ENCODE measurements at regions not wholly inside any gene's neighbourhood (a gene's known extent, or its start where the extent isn't known, plus 50 kb on each side); places are given as distances from the start of the nearest gene placed in this dataset.

- Histone ChIP-seq H3K36me3 (no peaks in the 10 kb centered on the region), H3K4me3 (no peak overlapping the region), H3K4me1 (no peaks in the 10 kb centered on the region), H3K27me3 (no peaks in the 10 kb centered on the region), H3K27ac (no peak overlapping the region), H3K9me3 (peaks cover 0 to under 1% (median 0%) of the 10 kb centered on the region in 4 donors)
- TF ChIP-seq CTCF (IDR thresholded peaks at IDR 0.05): no peak
- no peak for TF ChIP-seq POLR2A (IDR thresholded peaks at IDR 0.05)
- DNase-seq: no peak
Observed at GRCh38 chr20:12860619-12861247, 148.0 kb upstream of the SPTLC3 start.

- Histone ChIP-seq H3K9me3 (no peaks in the 10 kb centered on the region), H3K27ac (no peak overlapping the region), H3K4me1 (no peaks in the 10 kb centered on the region), H3K27me3 (no peaks in the 10 kb centered on the region), H3K36me3 (no peaks in the 10 kb centered on the region), H3K4me3 (no peak overlapping the region)
- no peak for DNase-seq
- no peak for TF ChIP-seq CTCF (IDR thresholded peaks at IDR 0.05)
- no peak for TF ChIP-seq POLR2A (IDR thresholded peaks at IDR 0.05)
Observed at GRCh38 chr20:12869669-12870068, 139.1 kb upstream of the SPTLC3 start.

- H3K36me3 ChIP-seq: no peaks in the 10 kb centered on the region
- no peak for DNase-seq
Observed at GRCh38 chr20:12870588-12870987, 138.2 kb upstream of the SPTLC3 start.

GRCh38 chr20:12874933-12875332 lies 133.8 kb upstream of the SPTLC3 start:
- no peaks in the 10 kb centered on the region for H3K9me3 ChIP-seq
- no peaks in the 10 kb centered on the region for H3K27me3 ChIP-seq
- no peak for DNase-seq
- no peaks in the 10 kb centered on the region for H3K36me3 ChIP-seq
- no peaks in the 10 kb centered on the region for H3K4me1 ChIP-seq
- H3K27ac ChIP-seq: no peak overlapping the region
- TF ChIP-seq CTCF (IDR thresholded peaks at IDR 0.05) (no peak), POLR2A (IDR thresholded peaks at IDR 0.05) (no peak)
- H3K4me3 ChIP-seq: no peak overlapping the region

More at GRCh38 chr20:12870588-12870987, 138.2 kb upstream of the SPTLC3 start:
- Histone ChIP-seq H3K9me3 (no peaks in the 10 kb centered on the region), H3K27ac (no peak overlapping the region), H3K4me3 (no peak overlapping the region), H3K27me3 (no peaks in the 10 kb centered on the region), H3K4me1 (no peaks in the 10 kb centered on the region)
- TF ChIP-seq CTCF (IDR thresholded peaks at IDR 0.05): no peak
- no peak for TF ChIP-seq POLR2A (IDR thresholded peaks at IDR 0.05)

GRCh38 chr20:12875510-12875909 lies 133.3 kb upstream of the SPTLC3 start:
- no peaks in the 10 kb centered on the region for H3K36me3 ChIP-seq
- no peak for DNase-seq
- H3K27ac ChIP-seq: no peak overlapping the region
- H3K4me1 ChIP-seq: no peaks in the 10 kb centered on the region
- H3K4me3 ChIP-seq: no peak overlapping the region
- no peaks in the 10 kb centered on the region for H3K27me3 ChIP-seq
- no peak for TF ChIP-seq POLR2A (IDR thresholded peaks at IDR 0.05)
- no peak for TF ChIP-seq CTCF (IDR thresholded peaks at IDR 0.05)
- H3K9me3 ChIP-seq: no peaks in the 10 kb centered on the region
